Upper lobe of left lung (tissue), 6 donors: ENCODE measurements at regions not wholly inside any gene's neighbourhood (a gene's known extent, or its start where the extent isn't known, plus 50 kb on each side); places are given as distances from the start of the nearest gene placed in this dataset.

Experiments
- ATAC-seq, 2 donors: fragments of 200-7000 bp; cut with Tn5 transposase; one replicate each; pipeline ENCODE4 v1.9.1; 2022; ENCODE audit warnings: mild to moderate bottlenecking in 2 of 2, moderate library complexity in 2 of 2; ENCODE audit not compliant: low FRiP score in 2 of 2
- DNase-seq, 2 donors: peaks; one replicate each; pipeline ENCODE4 v3.0.0-alpha.2; 2019 to 2020
- H3K27ac ChIP-seq, 4 donors: fragments of 200-600 bp; sonication (generic); one replicate each; pipeline ENCODE4 v1.5.1; 2016 to 2019
- H3K27me3 ChIP-seq, 4 donors: fragments of 200-600 bp; sonication (generic); one replicate each; pipeline ENCODE4 v1.5.1; 2017 to 2019
- H3K36me3 ChIP-seq, 4 donors: fragments of 200-600 bp; sonication (generic); one replicate each; pipeline ENCODE4 v1.5.1; 2016 to 2019
- H3K4me1 ChIP-seq, 4 donors: fragments of 200-600 bp; sonication (generic); one replicate each; pipeline ENCODE4 v1.5.1; 2018 to 2019
- H3K4me3 ChIP-seq, 4 donors: fragments of 200-600 bp; sonication (generic); one replicate each; pipeline ENCODE4 v1.5.1; 2017 to 2019; ENCODE audit warnings: mild to moderate bottlenecking in 2 of 4, moderate library complexity in 1 of 4
- H3K9me3 ChIP-seq, 4 donors: fragments of 200-600 bp; sonication (generic); one replicate each; pipeline ENCODE4 v1.5.1; 2018 to 2019
- EP300 ChIP-seq, 4 donors: sonication (generic); formaldehyde crosslinking; IDR thresholded peaks; one replicate each; pipeline ENCODE4 v1.5.1; 2017; ENCODE audit warnings: antibody characterized with exemption in 4 of 4, control low read depth in 2 of 4
- POLR2A ChIP-seq, 4 donors: fragments of 450-650 bp; IDR thresholded peaks; one replicate each; pipeline ENCODE4 v1.5.1; 2016 to 2017; ENCODE audit warnings: antibody characterized with exemption in 4 of 4, mild to moderate bottlenecking in 2 of 4
- POLR2AphosphoS5 ChIP-seq, 2 donors: sonication (generic); formaldehyde crosslinking; IDR thresholded peaks; one replicate each; pipeline ENCODE4 v1.5.1; 2017; ENCODE audit warnings: antibody characterized with exemption in 2 of 2
- WGBS, 2 donors: methylation state at CpG; one replicate each; pipeline ENCODE4 v1.1.5; 2017 to 2018; 5-methylcytosine and 5-hydroxymethylcytosine counted together
- TF ChIP-seq, protein P1 (sequence below), 6 experiments: fragments of 450-650 bp in 4 of 6; fragments of 200-600 bp in 2 of 6; sonication (generic) in 2 of 6; IDR thresholded peaks; one replicate each; pipeline ENCODE4 v1.5.1; 2016 to 2019; ENCODE audit warnings: antibody characterized with exemption in 6 of 6
- donor health status: DM: no; HTN: no; CAD: no; lungs with moderate emphysema.
- donor health status: DM: no; HTN: yes; CAD: no; lungs with severe emphysema.

DNA sequence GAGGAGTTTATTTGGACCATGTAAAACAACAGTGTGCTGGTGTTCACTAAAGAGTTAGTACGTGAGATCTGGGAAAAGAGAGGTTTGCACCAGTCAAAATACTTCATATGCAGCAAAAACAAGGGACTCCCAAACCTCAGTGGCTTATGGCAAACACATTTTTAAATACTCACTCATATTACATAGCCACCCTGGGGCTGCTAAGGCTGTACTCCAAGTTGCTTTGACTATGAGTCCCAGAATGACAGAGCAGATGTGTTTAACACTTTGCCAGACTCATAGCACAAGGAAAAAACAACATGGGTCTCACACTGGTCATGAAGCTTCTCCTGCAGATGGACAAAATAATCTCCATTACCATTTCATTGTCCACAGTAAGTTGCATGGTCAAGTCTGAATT, 202.8 kb upstream of the GRIA4 start:
- no peak for DNase-seq
- Histone ChIP-seq H3K9me3 (no peaks in the 10 kb centered on the region), H3K27ac (no peak overlapping the region), H3K4me3 (no peak overlapping the region), H3K36me3 (no peaks in the 10 kb centered on the region), H3K27me3 (no peaks in the 10 kb centered on the region), H3K4me1 (no peaks in the 10 kb centered on the region)
- 89 to 94% methylated on average over 1 of the region's 1 CpG for WGBS, 2 donors
- TF ChIP-seq, protein P1, sequence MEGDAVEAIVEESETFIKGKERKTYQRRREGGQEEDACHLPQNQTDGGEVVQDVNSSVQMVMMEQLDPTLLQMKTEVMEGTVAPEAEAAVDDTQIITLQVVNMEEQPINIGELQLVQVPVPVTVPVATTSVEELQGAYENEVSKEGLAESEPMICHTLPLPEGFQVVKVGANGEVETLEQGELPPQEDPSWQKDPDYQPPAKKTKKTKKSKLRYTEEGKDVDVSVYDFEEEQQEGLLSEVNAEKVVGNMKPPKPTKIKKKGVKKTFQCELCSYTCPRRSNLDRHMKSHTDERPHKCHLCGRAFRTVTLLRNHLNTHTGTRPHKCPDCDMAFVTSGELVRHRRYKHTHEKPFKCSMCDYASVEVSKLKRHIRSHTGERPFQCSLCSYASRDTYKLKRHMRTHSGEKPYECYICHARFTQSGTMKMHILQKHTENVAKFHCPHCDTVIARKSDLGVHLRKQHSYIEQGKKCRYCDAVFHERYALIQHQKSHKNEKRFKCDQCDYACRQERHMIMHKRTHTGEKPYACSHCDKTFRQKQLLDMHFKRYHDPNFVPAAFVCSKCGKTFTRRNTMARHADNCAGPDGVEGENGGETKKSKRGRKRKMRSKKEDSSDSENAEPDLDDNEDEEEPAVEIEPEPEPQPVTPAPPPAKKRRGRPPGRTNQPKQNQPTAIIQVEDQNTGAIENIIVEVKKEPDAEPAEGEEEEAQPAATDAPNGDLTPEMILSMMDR (IDR thresholded peaks at IDR 0.05): no peak
- TF ChIP-seq POLR2AphosphoS5 (IDR thresholded peaks at IDR 0.05) (no peak), POLR2A (IDR thresholded peaks at IDR 0.05) (no peak), EP300 (IDR thresholded peaks at IDR 0.05) (no peak)
- ATAC-seq: no peak

- ATAC-seq: no peak
These were observed 208.5 kb upstream of the GRIA4 start for GRCh38 chr11:105401269-105401809.

DNA sequence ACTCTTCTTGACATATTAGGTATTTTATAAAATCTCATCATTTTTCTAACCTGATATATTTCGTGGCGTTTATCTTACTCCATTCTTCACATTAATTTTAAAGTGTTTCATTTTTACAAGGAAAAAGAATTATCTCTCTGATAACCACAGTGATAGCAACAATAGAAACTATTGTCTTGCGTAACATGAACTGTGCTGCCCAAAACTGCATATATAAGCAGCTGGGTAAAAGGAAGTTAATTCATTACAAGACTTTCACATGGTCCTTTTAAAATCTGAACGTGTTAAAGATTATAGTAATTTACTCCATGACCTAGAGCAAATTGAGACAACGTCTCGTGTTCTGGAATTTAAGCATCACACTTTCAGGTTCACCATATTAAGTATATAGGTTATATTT, 210.4 kb upstream of the GRIA4 start:
- TF ChIP-seq, protein P1 (IDR thresholded peaks at IDR 0.05): no peak
- no peak for TF ChIP-seq POLR2AphosphoS5 (IDR thresholded peaks at IDR 0.05)
- no peak for TF ChIP-seq POLR2A (IDR thresholded peaks at IDR 0.05)
- no peak for TF ChIP-seq EP300 (IDR thresholded peaks at IDR 0.05)
- no peak overlapping the region for H3K4me3 ChIP-seq
- no peaks in the 10 kb centered on the region for H3K9me3 ChIP-seq
- H3K36me3 ChIP-seq: no peaks in the 10 kb centered on the region
- DNase-seq: no peak
- no peaks in the 10 kb centered on the region for H3K27me3 ChIP-seq
- no peaks in the 10 kb centered on the region for H3K4me1 ChIP-seq
- no peak overlapping the region for H3K27ac ChIP-seq
- ATAC-seq: no peak
- 54 to 57% methylated on average over 6 of the region's 6 CpGs for WGBS, 2 donors

More at GRCh38 chr11:105401269-105401809, 208.5 kb upstream of the GRIA4 start:
- H3K27ac ChIP-seq: no peak overlapping the region
- TF ChIP-seq POLR2A (IDR thresholded peaks at IDR 0.05) (no peak), EP300 (IDR thresholded peaks at IDR 0.05) (no peak), POLR2AphosphoS5 (IDR thresholded peaks at IDR 0.05) (no peak)
- TF ChIP-seq, protein P1 (IDR thresholded peaks at IDR 0.05): no peak
- H3K4me1 ChIP-seq: no peaks in the 10 kb centered on the region
- H3K27me3 ChIP-seq: no peaks in the 10 kb centered on the region
- no peak overlapping the region for H3K4me3 ChIP-seq
- WGBS, 2 donors: 55 to 64% methylated on average over 2 of the region's 2 CpGs
- H3K9me3 ChIP-seq: no peaks in the 10 kb centered on the region
- DNase-seq: no peak
- H3K36me3 ChIP-seq: no peaks in the 10 kb centered on the region

DNA sequence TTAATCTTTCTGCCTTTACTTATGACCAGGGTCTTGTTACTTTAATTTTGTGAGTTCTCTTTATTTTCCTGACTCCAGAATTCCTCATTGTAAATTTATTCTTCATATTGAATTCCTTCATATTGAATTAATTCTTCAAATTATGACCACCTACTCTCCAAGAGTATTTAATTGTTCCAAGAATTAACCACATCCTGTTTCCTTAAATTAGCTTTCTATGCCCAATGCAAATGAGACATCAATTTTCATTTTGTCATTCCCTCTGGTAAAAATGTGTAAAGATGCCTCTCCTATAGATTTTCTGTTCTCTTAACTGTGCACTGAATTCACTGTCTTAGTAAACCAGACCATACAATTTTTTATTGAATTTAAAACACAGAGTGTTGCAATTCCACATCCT, 211.2 kb upstream of the GRIA4 start:
- no peak for ATAC-seq
- TF ChIP-seq POLR2A (IDR thresholded peaks at IDR 0.05) (no peak), POLR2AphosphoS5 (IDR thresholded peaks at IDR 0.05) (no peak), EP300 (IDR thresholded peaks at IDR 0.05) (no peak)
- TF ChIP-seq, protein P1 (IDR thresholded peaks at IDR 0.05): no peak
- H3K4me3 ChIP-seq: no peak overlapping the region
- H3K36me3 ChIP-seq: no peaks in the 10 kb centered on the region
- no peaks in the 10 kb centered on the region for H3K9me3 ChIP-seq
- no peak for DNase-seq
- H3K27ac ChIP-seq: no peak overlapping the region
- no peaks in the 10 kb centered on the region for H3K27me3 ChIP-seq
- H3K4me1 ChIP-seq: no peaks in the 10 kb centered on the region

GRCh38 chr11:105393326-105393725, 216.5 kb upstream of the GRIA4 start:
- ATAC-seq (no peak), DNase-seq (no peak)
- 89 to 92% methylated on average over 2 of the region's 2 CpGs for WGBS, 2 donors
- TF ChIP-seq POLR2AphosphoS5 (IDR thresholded peaks at IDR 0.05) (no peak), EP300 (IDR thresholded peaks at IDR 0.05) (no peak), POLR2A (IDR thresholded peaks at IDR 0.05) (no peak)
- TF ChIP-seq, protein P1 (IDR thresholded peaks at IDR 0.05): no peak
- Histone ChIP-seq H3K4me3 (no peak overlapping the region), H3K4me1 (no peaks in the 10 kb centered on the region), H3K9me3 (no peaks in the 10 kb centered on the region), H3K27ac (no peak overlapping the region), H3K27me3 (no peaks in the 10 kb centered on the region), H3K36me3 (no peaks in the 10 kb centered on the region)
